HepG2 (cell line): ENCODE measurements at regions not wholly inside any gene's neighbourhood (a gene's known extent, or its start where the extent isn't known, plus 50 kb on each side); places are given as distances from the start of the nearest gene placed in this dataset.

Experiments
- FOXM1 ChIP-seq: sonication (generic); formaldehyde crosslinking; IDR thresholded peaks from 2 replicates; pipeline ENCODE4 v1.5.0; 2020; ENCODE audit warnings: missing genetic modification reagents
- FOXP4 ChIP-seq: sonication (generic); formaldehyde crosslinking; IDR thresholded peaks from 2 replicates; pipeline ENCODE4 v1.4.0; 2020; ENCODE audit warnings: missing genetic modification reagents
- MZF1 ChIP-seq: sonication (generic); formaldehyde crosslinking; IDR thresholded peaks from 2 replicates; pipeline ENCODE4 v1.8.1; 2023; ENCODE audit warnings: mild to moderate bottlenecking, missing genetic modification reagents, borderline replicate concordance
- POLR2A ChIP-seq, 2 experiments: IDR thresholded peaks; 2 replicates each; pipeline ENCODE4 v1.6.1; 2011; ENCODE audit warnings: low read depth in 2 of 2, low read length in 2 of 2, mild to moderate bottlenecking in 1 of 2, moderate library complexity in 1 of 2; ENCODE audit not compliant: insufficient read depth in 1 of 2
- ZFP91 ChIP-seq: sonication (generic); formaldehyde crosslinking; IDR thresholded peaks from 2 replicates; pipeline ENCODE4 v1.9.0; 2022; ENCODE audit warnings: missing genetic modification reagents, mild to moderate bottlenecking, borderline replicate concordance
- ZNF318 ChIP-seq: sonication (generic); formaldehyde crosslinking; IDR thresholded peaks from 2 replicates; pipeline ENCODE4 v1.4.0; 2020; ENCODE audit warnings: mild to moderate bottlenecking, missing genetic modification reagents
- ZNF878 ChIP-seq: sonication (generic); formaldehyde crosslinking; IDR thresholded peaks from 2 replicates; pipeline ENCODE4 v1.8.1; 2023; ENCODE audit warnings: mild to moderate bottlenecking, missing genetic modification reagents, moderate library complexity

GRCh38 chr2:67240507-67240906, 156.6 kb upstream of the ETAA1 start:
- TF ChIP-seq FOXP4 (CRISPR knock-in tag) (no peak), ZNF878 (CRISPR knock-in tag) (no peak), FOXM1 (no peak), MZF1 (no peak), ZNF318 (CRISPR knock-in tag) (no peak), ZFP91 (CRISPR knock-in tag) (no peak), POLR2A (IDR thresholded peaks at IDR 0.05; ENCODE audit: insufficient read depth in 1 of 2, low read depth in 2 of 2, low read length in 2 of 2) (no peak)
